ENCODE measurements at regions not wholly inside any gene's neighbourhood (a gene's known extent, or its start where the extent isn't known, plus 50 kb on each side); places are given as distances from the start of the nearest gene placed in this dataset.

DNA sequence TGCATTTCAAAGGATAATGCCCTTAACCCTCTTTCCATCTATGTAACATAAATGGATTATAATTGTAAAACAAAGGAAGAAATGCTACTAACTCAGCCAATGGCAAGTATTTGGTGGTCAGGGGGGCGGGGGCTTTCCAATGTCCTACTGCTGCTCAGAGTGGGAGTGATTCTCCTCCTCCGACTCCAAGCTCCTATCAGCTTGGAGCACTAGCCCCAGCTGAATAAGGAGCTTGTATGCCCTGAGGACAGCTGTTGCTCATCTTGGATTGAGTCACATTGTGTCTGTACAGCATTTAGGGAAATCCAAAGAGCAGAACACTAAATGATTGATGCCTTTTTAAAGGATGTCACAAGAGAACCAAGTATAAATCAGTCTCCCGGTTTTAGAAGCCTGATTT is 105.6 kb upstream of the ZNF521 start:
- Histone ChIP-seq H3K27me3 (ENCODE audit: control insufficient read depth in 3 of 3, insufficient read depth in 3 of 3, low read length in 3 of 3) (peaks cover 0 to 3% (median 0%) of the 10 kb centered on the region in 3 donors), H3K4me1 (ENCODE audit: control insufficient read depth in 3 of 3, insufficient read depth in 2 of 3, low read depth in 1 of 3, low read length in 2 of 3) (no peaks in the 10 kb centered on the region), H3K9me3 (ENCODE audit: control insufficient read depth in 2 of 2, insufficient read depth in 1 of 2, low read depth in 1 of 2, low read length in 1 of 2) (no peaks in the 10 kb centered on the region), H3K27ac (ENCODE audit: low read depth in 1 of 3, low read length in 2 of 3) (no peak overlapping the region), H3K4me3 (ENCODE audit: low read depth in 1 of 3, low read length in 3 of 3) (no peak overlapping the region), H3K36me3 (ENCODE audit: control insufficient read depth in 3 of 3, insufficient read depth in 2 of 3, low read depth in 1 of 3, low read length in 3 of 3) (no peaks in the 10 kb centered on the region)
- no peak for DNase-seq
- FAIRE-seq, result no peak
- 62 to 72% (median 64%) methylated on average over 3 of the region's 3 CpGs for WGBS, 3 donors

GRCh38 chr18:25457126-25457525 is 105.2 kb upstream of the ZNF521 start:
- no peak overlapping the region for H3K4me3 ChIP-seq (ENCODE audit: low read depth in 1 of 3, low read length in 3 of 3)
- FAIRE-seq (no peak), DNase-seq (no peak)
- H3K27ac ChIP-seq (ENCODE audit: low read depth in 1 of 3, low read length in 2 of 3), result no peak overlapping the region
- H3K4me1 ChIP-seq (ENCODE audit: control insufficient read depth in 3 of 3, insufficient read depth in 2 of 3, low read depth in 1 of 3, low read length in 2 of 3), result no peaks in the 10 kb centered on the region
- peaks cover 0 to 3% (median 0%) of the 10 kb centered on the region in 3 donors for H3K27me3 ChIP-seq (ENCODE audit: control insufficient read depth in 3 of 3, insufficient read depth in 3 of 3, low read length in 3 of 3)
- H3K9me3 ChIP-seq (ENCODE audit: control insufficient read depth in 2 of 2, insufficient read depth in 1 of 2, low read depth in 1 of 2, low read length in 1 of 2), result no peaks in the 10 kb centered on the region
- 80 to 83% (median 83%) methylated on average over 4 of the region's 4 CpGs for WGBS, 3 donors
- no peaks in the 10 kb centered on the region for H3K36me3 ChIP-seq (ENCODE audit: control insufficient read depth in 3 of 3, insufficient read depth in 2 of 3, low read depth in 1 of 3, low read length in 3 of 3)

DNA sequence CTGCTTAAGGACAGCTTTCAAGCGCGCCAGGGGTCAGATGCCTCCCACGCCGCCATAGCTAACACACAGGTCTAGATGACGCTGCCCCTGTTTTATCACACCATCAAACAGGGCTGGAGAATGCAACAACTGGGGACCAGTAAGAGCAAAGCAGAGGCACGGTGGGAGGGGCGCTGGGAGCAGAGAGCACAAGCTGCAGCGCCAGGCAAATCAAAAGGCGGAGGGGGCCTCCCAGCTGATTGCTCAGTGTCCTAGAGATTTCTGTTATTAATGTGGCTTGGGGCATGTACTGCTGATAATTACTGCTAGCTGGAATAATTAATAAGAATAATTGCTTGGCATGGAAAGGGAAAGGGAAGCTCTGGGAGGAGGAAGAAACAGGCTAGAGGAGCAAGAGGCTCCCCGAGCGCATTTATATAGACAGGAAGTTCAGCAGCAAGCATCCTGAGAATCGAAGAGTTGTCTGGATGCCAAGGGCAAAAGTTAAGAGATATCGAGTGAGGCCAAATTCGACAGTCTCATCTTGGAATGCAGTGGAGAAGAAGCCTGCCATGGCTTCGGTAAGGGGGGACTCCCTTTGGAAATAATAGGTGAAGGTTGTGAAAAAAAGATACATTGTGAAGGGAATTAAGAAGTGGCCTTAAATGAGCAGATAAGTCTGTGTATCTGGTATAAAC is 104.5 kb upstream of the ZNF521 start:
- 70 to 82% (median 81%) methylated on average over 15 of the region's 15 CpGs for WGBS, 3 donors
- no peak overlapping the region for H3K4me3 ChIP-seq (ENCODE audit: low read depth in 1 of 3, low read length in 3 of 3)
- no peaks in the 10 kb centered on the region for H3K4me1 ChIP-seq (ENCODE audit: control insufficient read depth in 3 of 3, insufficient read depth in 2 of 3, low read depth in 1 of 3, low read length in 2 of 3)
- FAIRE-seq, result no peak
- H3K27ac ChIP-seq (ENCODE audit: low read depth in 1 of 3, low read length in 2 of 3), result no peak overlapping the region
- H3K9me3 ChIP-seq (ENCODE audit: control insufficient read depth in 2 of 2, insufficient read depth in 1 of 2, low read depth in 1 of 2, low read length in 1 of 2), result no peaks in the 10 kb centered on the region
- H3K27me3 ChIP-seq (ENCODE audit: control insufficient read depth in 3 of 3, insufficient read depth in 3 of 3, low read length in 3 of 3), result peaks cover 0 to 3% (median 0%) of the 10 kb centered on the region in 3 donors
- H3K36me3 ChIP-seq (ENCODE audit: control insufficient read depth in 3 of 3, insufficient read depth in 2 of 3, low read depth in 1 of 3, low read length in 3 of 3), result no peaks in the 10 kb centered on the region
- DNase-seq, result no peak

- DNase-seq (no peak), FAIRE-seq (no peak)
- Histone ChIP-seq H3K4me1 (ENCODE audit: control insufficient read depth in 3 of 3, insufficient read depth in 2 of 3, low read depth in 1 of 3, low read length in 2 of 3) (no peaks in the 10 kb centered on the region), H3K27me3 (ENCODE audit: control insufficient read depth in 3 of 3, insufficient read depth in 3 of 3, low read length in 3 of 3) (peaks cover 0 to 3% (median 0%) of the 10 kb centered on the region in 3 donors), H3K36me3 (ENCODE audit: control insufficient read depth in 3 of 3, insufficient read depth in 2 of 3, low read depth in 1 of 3, low read length in 3 of 3) (no peaks in the 10 kb centered on the region), H3K9me3 (ENCODE audit: control insufficient read depth in 2 of 2, insufficient read depth in 1 of 2, low read depth in 1 of 2, low read length in 1 of 2) (no peaks in the 10 kb centered on the region), H3K27ac (ENCODE audit: low read depth in 1 of 3, low read length in 2 of 3) (no peak overlapping the region), H3K4me3 (ENCODE audit: low read depth in 1 of 3, low read length in 3 of 3) (no peak overlapping the region)
- 64 to 73% (median 67%) methylated on average over 2 of the region's 2 CpGs for WGBS, 3 donors
These were observed 103.7 kb upstream of the ZNF521 start for GRCh38 chr18:25455646-25456045.

DNA sequence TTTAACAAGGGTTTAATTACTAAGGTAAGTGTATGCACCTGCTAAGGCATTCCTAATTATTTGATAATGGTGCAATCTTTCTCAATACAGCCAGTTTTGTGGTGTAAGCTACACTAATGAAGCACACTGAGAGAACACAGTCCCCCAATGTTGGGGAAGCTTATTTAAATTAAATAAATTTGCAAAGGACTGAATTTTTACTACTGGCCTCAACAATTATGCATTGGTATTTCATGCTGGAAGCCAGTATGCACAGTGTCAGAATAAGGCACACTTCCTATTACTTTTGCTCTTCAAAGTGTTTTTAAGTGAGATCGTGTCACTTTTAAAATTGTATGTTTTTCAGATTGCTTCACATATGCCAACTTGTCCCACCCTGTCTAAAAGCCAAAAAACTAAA is 103.2 kb upstream of the ZNF521 start:
- DNase-seq (no peak), FAIRE-seq (no peak)
- H3K4me1 ChIP-seq (ENCODE audit: control insufficient read depth in 3 of 3, insufficient read depth in 2 of 3, low read depth in 1 of 3, low read length in 2 of 3), result no peaks in the 10 kb centered on the region
- H3K36me3 ChIP-seq (ENCODE audit: control insufficient read depth in 3 of 3, insufficient read depth in 2 of 3, low read depth in 1 of 3, low read length in 3 of 3), result no peaks in the 10 kb centered on the region
- H3K27me3 ChIP-seq (ENCODE audit: control insufficient read depth in 3 of 3, insufficient read depth in 3 of 3, low read length in 3 of 3), result peaks cover 0 to 3% (median 0%) of the 10 kb centered on the region in 3 donors
- H3K4me3 ChIP-seq (ENCODE audit: low read depth in 1 of 3, low read length in 3 of 3), result no peak overlapping the region
- no peak overlapping the region for H3K27ac ChIP-seq (ENCODE audit: low read depth in 1 of 3, low read length in 2 of 3)
- no peaks in the 10 kb centered on the region for H3K9me3 ChIP-seq (ENCODE audit: control insufficient read depth in 2 of 2, insufficient read depth in 1 of 2, low read depth in 1 of 2, low read length in 1 of 2)
- 71 to 91% (median 85%) methylated on average over 1 of the region's 1 CpG for WGBS, 3 donors

GRCh38 chr18:25454730-25455129 is 102.8 kb upstream of the ZNF521 start:
- no peak overlapping the region for H3K27ac ChIP-seq (ENCODE audit: low read depth in 1 of 3, low read length in 2 of 3)
- H3K4me3 ChIP-seq (ENCODE audit: low read depth in 1 of 3, low read length in 3 of 3), result no peak overlapping the region
- no peaks in the 10 kb centered on the region for H3K9me3 ChIP-seq (ENCODE audit: control insufficient read depth in 2 of 2, insufficient read depth in 1 of 2, low read depth in 1 of 2, low read length in 1 of 2)
- DNase-seq (no peak), FAIRE-seq (no peak)
- peaks cover 0 to 3% (median 0%) of the 10 kb centered on the region in 3 donors for H3K27me3 ChIP-seq (ENCODE audit: control insufficient read depth in 3 of 3, insufficient read depth in 3 of 3, low read length in 3 of 3)
- H3K36me3 ChIP-seq (ENCODE audit: control insufficient read depth in 3 of 3, insufficient read depth in 2 of 3, low read depth in 1 of 3, low read length in 3 of 3), result no peaks in the 10 kb centered on the region
- WGBS, 3 donors, result 73 to 90% (median 78%) methylated on average over 3 of the region's 3 CpGs
- no peaks in the 10 kb centered on the region for H3K4me1 ChIP-seq (ENCODE audit: control insufficient read depth in 3 of 3, insufficient read depth in 2 of 3, low read depth in 1 of 3, low read length in 2 of 3)

DNA sequence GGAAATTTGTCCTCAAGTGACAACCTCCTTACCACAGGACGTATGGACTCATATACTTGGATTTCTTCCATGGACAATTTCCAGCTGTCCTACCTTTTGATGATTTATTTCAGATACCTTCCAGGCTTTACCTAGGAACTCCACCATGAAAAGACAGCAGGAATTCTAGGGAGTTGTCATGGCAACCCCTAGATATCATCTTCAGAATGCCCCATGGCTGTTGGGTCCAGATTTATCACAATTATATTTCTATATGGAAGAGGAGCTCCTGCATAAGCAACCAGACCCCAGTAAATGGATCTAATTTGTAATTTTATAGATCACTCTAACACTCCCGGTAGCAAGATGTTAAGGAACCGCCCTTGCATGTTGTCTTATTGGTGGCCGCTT is 102.3 kb upstream of the ZNF521 start:
- no peaks in the 10 kb centered on the region for H3K4me1 ChIP-seq (ENCODE audit: control insufficient read depth in 3 of 3, insufficient read depth in 2 of 3, low read depth in 1 of 3, low read length in 2 of 3)
- DNase-seq (no peak), FAIRE-seq (no peak)
- no peaks in the 10 kb centered on the region for H3K36me3 ChIP-seq (ENCODE audit: control insufficient read depth in 3 of 3, insufficient read depth in 2 of 3, low read depth in 1 of 3, low read length in 3 of 3)
- H3K9me3 ChIP-seq (ENCODE audit: control insufficient read depth in 2 of 2, insufficient read depth in 1 of 2, low read depth in 1 of 2, low read length in 1 of 2), result no peaks in the 10 kb centered on the region
- no peak overlapping the region for H3K27ac ChIP-seq (ENCODE audit: low read depth in 1 of 3, low read length in 2 of 3)
- peaks cover 0 to 3% (median 0%) of the 10 kb centered on the region in 3 donors for H3K27me3 ChIP-seq (ENCODE audit: control insufficient read depth in 3 of 3, insufficient read depth in 3 of 3, low read length in 3 of 3)
- H3K4me3 ChIP-seq (ENCODE audit: low read depth in 1 of 3, low read length in 3 of 3), result no peak overlapping the region
- 79 to 88% (median 83%) methylated on average over 4 of the region's 4 CpGs for WGBS, 3 donors

DNA sequence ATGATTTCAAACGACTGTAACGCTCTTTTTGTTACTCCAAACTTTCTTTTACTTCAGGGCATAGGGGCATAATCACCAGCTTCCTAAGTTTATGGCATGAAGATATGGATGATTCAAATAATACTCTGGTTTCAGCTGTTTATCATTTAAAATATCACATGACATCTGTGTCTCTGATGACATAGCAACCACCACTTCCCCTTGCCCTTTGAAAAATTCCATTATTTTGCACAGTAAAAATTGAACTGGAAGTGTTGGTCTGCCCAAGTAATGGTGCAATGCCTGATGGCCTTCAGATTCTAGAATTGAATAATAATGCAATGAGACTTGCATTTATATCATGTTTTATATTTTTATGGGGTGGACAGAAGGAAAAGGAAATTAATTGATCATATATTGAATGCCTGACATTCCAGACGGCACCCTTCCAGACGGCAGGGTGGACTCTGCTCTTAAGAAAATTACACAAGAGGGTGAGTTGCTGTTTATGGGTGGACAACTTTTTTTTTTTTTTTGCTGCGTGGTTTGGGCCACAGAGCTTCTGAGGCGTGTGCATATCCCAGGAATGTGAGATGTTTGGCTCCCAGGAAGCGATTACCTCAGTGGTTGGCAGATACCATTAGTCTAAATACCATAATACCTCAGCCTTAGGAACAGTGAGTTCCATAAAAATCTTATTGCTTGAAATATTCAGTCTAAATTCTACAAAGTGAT is 101.7 kb upstream of the ZNF521 start:
- Histone ChIP-seq H3K36me3 (ENCODE audit: control insufficient read depth in 3 of 3, insufficient read depth in 2 of 3, low read depth in 1 of 3, low read length in 3 of 3) (no peaks in the 10 kb centered on the region), H3K4me1 (ENCODE audit: control insufficient read depth in 3 of 3, insufficient read depth in 2 of 3, low read depth in 1 of 3, low read length in 2 of 3) (no peaks in the 10 kb centered on the region), H3K4me3 (ENCODE audit: low read depth in 1 of 3, low read length in 3 of 3) (no peak overlapping the region), H3K27ac (ENCODE audit: low read depth in 1 of 3, low read length in 2 of 3) (no peak overlapping the region), H3K9me3 (ENCODE audit: control insufficient read depth in 2 of 2, insufficient read depth in 1 of 2, low read depth in 1 of 2, low read length in 1 of 2) (no peaks in the 10 kb centered on the region), H3K27me3 (ENCODE audit: control insufficient read depth in 3 of 3, insufficient read depth in 3 of 3, low read length in 3 of 3) (peaks cover 0 to 3% (median 0%) of the 10 kb centered on the region in 3 donors)
- FAIRE-seq (no peak), DNase-seq (no peak)
- 45 to 69% (median 49%) methylated on average over 7 of the region's 7 CpGs for WGBS, 3 donors

Measured in small intestine (tissue), 7 donors.